ENCODE measurements at regions not wholly inside any gene's neighbourhood (a gene's known extent, or its start where the extent isn't known, plus 50 kb on each side); places are given as distances from the start of the nearest gene placed in this dataset.
"Not testable (repeated sequence)": the region's sequence is repeated elsewhere in the genome, so short reads cannot be mapped to it uniquely, and the experiment has no call there.

DNA sequence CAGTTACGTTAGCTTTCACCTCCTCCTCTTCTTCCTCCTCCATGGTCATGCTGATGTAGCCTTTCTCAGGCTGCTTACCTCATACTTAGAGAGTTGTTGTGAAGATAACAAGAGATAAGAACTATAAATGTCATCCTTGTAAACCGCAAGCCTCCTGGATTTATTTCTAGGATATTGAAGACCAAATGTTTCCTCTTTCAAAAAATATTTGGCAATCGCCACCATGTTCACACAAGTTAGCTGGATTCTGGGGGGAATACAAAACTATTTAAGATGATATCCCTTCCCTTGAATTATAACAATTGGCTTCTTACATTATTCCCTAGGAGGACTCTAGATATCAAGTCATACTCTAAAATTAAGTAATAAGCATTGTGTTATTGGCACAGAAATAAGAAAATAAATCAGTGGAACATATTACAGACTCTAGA, 99.8 kb upstream of the PLEKHG1 start:
- no peak for DNase-seq

DNA sequence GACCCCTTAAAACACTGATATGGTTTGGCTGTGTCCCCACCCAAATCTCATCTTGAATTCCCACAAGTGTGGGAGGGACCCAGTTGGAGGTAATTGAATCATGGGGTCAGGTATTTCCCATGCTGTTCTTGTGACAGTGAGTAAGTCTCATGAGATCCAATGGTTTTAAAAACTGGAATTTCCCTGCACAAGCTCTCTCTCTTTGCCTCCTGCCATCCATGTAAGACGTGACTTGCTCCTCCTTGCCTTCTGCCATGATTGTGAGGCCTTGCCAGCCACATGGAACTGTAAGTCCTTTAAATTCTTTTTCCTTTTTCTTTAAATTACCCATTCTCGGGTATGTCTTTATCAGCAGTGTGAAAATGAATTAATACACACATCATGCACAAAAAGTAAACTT, 99.1 kb upstream of the PLEKHG1 start:
- not testable (repeated sequence) for DNase-seq

DNA sequence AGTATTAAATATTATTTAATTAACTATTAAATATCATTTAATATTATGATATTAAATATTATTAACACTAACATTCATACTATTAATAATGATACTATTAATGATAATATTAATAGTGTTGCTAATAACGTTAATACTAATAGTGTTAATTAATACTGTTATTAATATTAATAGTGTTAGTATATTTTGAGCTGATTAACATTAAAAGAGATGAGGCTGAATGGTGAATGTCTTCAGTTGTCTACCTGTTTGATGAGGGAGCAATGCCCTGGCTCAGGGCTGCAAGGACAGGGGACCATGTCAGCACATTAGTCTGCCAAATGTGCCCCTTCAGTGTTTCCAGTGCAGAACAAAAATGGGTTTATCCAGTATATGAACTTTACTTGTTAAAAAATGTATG, 96.6 kb upstream of the PLEKHG1 start:
- DNase-seq, result no peak

DNA sequence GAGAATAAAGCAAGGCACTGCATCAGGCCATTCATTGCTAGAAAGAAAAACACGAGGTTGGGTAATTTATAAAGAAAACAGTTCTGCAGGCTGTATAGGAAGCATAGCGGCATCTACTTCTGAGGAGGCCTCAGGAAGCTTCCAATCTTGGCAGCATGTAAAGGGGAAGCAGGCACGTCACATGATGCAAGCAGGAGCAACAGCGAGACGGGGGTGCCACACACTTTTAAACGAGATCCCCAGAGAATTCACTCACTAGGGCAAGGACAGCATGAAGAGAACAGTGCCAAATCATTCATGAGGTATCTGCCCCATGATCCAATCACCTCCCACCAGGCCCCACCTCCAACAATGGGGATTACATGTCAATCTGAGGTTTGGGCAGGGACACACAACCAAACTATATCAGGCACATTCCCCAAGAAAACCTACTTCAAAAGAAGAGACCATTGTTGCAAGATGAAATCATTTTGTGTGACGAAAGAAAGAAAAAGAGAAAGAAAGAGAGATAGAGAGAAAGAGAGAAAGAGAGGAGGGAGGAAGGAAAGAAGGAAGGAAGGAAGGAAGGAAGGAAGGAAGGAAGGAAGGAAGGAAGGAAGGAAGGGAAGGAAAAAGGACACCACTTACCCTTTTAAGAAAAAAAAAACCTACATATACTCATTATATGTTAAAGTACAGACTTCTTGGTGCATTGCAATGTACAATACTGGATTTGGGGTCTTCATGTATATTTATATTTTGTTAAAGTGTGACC, 95.9 kb upstream of the PLEKHG1 start:
- no peak for DNase-seq

DNA sequence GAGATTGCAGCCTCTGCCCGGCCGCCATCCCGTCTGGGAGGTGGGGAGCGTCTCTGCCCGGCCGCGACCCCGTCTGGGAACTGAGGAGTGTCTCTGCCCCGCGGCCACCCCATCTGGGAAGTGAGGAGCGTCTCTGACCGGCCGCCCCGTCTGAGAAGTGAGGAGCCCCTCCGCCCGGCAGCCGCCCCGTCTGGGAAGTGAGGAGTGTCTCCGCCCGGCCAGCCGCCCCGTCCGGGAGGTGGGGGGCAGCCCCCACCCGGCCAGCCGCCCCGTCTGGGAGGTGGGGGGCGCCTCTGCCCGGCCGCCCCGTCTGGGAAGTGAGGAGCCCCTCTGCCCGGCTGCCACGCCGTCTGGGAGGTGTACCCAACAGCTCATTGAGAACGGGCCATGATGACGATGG, 92.3 kb upstream of the PLEKHG1 start:
- not testable (repeated sequence) for DNase-seq

DNA sequence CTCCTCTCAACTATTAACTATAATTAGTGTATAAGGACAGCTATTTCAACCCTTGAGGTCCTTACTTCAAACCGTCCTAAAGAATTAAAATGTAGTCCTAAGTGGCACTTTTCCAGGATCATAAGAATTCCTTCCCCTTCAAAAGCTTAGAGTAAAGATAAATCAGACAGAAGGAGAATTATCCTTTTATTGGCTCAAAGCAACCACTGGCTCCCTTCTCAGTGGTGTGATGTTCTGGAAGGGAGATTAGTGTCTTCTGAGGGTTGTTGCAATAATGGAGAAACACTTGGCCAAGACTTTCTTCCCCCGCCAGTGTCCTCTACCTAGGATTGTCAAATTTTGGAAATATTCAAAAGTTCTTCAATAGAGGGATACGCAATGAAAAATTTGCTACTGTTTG, 89.1 kb upstream of the PLEKHG1 start:
- no peak for DNase-seq

DNA sequence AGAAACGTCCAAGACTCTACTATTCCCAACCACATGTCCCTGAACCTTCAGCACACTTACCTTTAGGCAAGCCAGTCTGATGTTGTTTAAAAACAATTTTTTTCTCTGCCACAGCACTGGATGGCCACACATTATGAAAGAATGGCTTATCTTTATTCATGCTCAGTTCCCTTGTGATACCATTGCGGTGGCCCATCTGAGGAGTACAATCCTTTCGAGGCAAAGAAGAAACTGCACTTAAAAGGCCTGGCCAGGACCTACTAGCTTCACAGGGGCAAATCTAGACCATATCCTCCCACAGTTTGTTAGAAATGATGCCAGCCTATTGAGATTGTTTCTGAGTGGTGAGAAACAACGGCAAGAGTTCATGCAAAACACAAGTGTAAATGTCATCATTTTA, 88.4 kb upstream of the PLEKHG1 start:
- no peak for DNase-seq

DNA sequence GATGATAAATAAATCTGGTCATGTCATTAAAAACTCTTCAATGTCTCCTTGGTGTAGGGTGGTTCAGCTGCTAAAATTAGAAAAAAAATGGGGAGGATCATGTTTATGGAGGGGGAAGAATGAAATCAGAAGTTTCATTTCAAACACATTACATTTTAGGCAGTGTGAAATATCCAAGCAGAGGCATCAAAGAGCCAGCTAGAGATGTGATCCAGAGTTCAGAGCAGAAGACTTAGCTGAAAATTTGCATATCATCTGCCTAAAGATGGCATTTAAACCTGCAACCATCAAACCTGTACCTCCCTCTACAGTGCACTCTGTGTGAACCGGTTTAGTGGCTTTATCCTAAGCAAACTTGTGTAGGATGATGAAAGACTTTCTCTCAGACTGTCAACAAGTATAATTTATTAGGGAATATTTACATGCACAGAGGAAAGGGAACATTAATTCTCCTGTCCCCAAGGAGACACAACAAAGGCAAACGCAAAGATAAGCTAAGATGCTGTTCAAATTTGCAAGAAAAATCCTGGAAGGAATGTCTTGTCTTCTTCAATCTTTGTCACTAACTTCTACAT, 84.8 kb upstream of the PLEKHG1 start:
- no peak for DNase-seq

DNA sequence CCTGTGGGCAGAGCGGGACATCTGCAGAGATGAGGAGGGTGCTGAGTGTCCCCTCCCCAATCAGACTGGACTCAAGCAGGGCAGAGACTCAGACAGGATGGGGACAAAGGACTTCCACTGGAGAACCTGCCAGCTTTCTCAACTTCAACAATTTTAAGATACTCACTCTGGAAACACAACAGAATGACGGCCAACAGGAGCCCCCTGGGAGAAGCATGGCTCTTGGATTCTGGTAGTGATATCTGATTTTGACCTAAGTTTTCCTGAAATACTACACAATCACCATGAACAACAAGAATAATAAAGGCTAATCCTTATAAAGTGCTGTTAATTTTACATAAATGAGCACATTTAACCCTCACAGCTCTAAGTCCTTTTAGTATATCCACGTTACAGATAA, 83.5 kb upstream of the PLEKHG1 start:
- DNase-seq, result no peak

DNA sequence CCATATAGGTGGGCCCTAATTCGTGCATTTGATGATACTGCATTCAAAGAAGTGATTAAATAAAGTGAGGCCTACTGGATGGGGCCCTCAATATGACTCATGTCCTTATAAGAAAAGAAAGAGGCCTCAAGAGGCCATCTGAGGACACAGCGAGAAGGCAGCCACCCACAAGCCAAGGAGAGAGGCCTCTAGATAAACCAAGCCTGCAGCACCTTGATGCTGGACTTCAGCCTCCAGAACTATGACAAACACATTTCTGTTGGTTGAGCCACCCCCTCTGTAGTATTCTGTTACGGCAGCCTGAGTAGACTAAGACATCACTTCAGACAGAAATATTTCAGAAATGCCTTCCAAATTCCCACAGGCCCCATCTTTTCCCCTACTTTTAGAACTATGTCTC, 82.5 kb upstream of the PLEKHG1 start:
- DNase-seq, result no peak

DNA sequence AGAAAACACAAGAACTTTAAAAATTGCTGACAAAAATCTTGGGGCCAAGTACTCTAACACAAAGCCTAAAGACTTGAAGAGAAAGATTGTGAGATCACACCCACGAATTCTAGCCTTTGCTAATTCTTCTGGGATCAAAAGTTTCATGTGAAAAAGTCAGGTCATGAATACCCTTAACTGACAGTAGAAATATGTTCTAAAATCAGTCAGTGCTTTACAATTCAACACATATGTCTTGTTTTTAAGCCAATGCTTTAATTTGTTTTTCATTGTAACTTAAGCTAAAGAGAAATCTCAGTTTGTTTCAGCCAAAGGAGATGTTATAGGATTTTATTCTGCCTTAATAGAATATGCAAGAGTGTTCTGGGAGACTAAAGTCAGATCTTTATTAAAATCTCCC, 78.2 kb upstream of the PLEKHG1 start:
- no peak for DNase-seq

DNA sequence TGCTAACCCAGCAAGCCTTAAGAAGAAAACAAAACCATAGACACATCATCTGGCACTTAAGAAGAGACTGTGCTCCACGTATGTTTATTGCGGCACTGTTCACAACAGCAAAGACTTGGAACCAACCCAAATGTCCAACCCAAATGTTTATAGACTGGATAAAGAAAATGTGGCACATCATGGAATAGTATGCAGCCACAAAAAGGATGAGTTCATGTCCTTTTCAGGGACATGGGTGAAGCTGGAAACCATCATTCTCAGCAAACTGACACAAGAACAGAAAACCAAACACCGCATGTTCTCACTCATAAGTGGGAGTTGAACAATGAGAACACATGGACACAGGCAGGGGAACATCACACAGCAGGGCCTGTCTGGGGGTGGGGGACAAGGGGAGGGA, 76.5 kb upstream of the PLEKHG1 start:
- not testable (repeated sequence) for DNase-seq

DNA sequence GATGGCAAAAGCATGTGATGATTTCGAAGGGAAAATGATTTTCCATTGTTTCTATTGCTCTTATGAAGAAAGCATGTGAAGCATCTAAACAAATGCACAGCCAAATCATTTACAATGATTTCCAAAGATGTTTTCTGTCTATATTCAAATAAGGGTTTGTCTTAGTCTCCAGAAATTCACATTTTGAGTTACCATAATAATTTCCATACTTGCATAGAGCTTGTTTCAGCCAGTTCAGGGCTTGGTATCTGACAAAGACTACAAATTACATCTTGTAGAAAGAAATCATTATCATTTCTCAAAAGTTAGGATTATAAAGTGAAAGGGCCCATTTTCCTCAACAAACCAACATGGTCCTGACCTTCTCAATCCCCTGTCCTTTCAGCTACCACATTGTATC, 74.4 kb upstream of the PLEKHG1 start:
- no peak for DNase-seq

DNA sequence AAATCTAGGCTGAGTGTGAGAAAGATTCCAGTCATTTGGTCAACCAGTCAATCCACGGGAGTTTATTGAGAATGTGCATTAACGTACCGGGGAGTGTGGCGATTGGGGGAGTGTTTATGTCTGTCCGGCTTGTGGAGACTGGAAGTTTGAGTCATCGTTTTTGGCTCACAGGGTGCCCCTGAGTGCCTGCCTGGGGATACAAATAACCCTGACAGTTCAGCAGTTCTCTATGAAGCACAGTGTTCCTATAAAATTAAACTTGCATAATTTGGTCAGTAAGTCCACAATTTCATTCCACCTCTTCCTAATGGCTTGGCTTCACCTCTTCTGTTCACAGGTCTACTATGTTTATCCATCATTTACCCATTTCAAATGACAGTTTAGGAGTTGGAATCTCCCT, 72.6 kb upstream of the PLEKHG1 start:
- no peak for DNase-seq

DNA sequence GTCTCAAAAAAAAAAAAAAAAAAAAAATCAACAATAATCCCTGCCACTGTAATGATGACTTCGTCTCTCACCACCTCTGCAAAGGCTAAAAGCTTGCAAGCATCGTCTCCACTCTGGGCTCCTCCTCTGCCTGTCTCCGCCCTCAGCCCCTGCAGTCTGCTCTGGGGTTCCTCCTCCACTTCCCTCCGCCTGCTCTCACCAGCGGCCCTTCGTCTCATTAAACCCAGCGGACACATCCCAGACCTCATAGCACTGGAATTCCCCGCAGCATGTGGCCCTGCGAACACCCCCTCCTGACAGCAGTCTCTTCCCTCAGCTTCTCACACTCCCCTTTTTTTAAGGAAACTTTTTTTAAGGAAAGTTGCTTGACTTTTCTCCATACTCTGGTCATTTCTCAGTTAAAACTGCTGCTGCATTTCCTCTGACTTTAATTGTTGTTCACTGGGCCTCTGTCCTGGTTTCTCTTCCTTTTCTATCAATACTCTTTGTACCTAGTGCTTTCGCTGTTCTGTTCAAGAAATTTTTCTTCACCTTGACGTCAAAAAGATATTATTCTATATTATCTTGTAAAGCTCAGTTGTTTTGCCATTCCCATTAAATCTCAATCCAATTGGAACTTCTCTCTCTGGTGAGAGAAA, 70.9 kb upstream of the PLEKHG1 start:
- DNase-seq, result no peak

DNA sequence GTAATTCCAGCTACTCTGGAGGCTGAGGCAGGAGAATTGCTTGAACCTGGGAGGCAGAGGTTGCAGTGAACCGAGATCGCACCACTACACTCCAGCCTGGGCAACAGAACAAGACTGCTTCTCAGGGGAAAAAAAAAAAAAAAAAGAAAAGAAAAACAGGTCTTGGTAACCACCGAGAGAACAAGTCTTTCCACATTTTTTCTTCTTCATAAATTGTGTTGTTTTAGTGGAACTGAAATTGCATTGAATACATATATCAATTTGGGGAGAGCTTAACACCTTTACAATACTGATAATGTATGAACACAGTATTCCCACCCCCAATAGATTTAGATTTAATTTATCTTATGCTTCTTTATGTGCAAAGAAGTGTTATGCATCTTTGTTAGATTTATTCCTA, 70.0 kb upstream of the PLEKHG1 start:
- no peak for DNase-seq

DNA sequence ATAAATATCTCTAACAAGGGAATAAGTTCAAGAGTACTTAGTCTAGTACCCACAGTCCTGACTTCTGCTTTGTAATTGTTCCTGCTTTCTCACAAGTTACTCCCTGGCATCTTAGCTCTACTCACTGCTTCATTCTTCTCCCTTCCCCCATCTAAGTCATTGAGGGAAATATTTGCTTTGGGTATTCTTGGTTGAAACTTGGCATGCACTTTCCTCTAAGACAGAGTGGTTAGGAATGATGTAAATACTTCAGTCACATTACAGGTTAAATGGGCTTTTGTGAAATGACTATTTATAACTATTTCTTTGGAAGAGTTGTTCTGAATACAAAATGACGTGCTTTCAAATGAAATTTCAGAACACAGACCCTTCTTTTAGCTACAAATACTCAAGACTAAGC, 67.7 kb upstream of the PLEKHG1 start:
- no peak for DNase-seq

DNA sequence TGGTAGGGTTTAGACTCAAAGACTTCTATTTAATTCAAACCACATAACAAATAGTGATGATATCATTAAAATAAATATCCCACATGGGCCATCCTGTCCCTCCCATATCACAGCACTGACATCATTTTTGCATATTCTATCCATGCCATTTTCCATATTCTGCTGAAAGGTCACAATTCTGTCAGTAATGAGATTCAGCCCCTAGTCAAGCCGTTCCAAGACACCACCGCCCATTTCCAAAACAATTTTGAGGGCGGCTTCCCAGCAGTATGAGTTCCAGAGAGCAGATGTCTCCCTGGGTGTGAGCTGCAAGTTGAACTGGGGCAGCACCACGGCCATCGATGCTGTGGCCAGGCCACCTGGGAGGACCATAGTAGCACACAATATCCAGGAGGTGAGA, 65.1 kb upstream of the PLEKHG1 start:
- no peak for DNase-seq

DNA sequence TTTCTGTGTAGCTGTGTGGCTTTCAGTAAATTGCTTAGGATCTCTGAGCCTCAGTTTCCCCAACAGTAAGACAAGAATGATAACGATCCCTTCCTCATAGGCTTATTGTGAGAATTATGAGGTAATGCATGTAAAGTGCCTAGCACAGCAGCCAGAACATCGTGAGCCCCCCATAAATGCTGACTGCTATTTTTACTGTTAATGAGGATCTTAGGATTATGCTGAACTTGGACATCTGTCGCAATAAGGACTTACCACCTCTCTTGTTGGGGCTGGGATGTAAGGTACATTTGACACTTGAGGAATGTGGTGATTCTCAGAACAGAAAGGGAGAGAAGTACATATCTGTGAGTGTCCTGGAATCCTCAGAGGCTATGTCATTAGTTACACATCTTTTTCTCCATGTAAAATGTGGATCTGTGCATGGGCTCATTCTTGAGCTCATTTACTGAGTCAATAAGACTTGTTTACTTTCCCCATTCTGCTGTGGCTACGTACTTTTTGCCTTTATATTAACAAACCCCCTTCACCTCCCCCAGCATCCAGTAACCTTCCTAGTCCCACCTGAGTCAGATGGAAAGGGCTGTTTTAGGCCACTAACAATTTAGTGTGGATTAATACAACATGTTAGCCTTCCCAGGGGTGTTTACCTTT, 64.4 kb upstream of the PLEKHG1 start:
- DNase-seq, result no peak

DNA sequence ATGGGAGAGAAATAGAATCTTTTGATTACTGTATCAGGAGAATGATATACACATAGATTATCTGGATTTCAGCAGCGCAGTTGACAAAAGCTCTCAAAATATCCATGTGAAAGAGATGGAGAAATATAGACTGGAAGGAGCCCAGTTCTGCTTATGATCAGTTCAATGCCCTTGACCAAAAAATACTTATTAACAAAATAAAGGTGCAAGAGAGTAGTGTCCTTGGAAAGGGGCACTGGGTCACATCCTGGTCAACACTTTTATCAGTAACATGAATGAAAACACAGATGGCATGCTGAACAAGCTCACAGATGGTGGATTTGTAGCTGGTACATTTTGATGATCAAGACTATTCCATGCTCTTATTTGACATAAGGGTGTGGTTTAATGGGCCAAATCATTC, 63.9 kb upstream of the PLEKHG1 start:
- no peak for DNase-seq

DNA sequence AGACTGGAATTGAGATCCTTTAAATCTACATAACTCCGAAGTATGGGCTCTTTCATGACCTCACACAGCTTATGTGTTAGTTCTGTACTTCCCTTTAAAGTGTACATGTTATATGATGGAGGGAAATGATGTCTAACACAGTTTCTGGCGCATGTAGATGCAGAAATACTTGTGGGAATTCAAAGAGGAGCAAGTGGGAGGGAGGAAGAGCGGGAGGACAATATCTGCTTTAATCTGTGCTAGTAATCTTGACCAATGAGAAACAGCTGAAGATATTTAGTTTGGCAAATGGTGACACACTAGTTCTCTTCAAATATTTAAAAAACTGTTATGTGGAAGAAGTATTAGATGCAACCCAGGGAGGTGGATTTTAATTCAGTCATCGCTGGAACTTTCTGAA, 62.9 kb upstream of the PLEKHG1 start:
- no peak for DNase-seq

DNA sequence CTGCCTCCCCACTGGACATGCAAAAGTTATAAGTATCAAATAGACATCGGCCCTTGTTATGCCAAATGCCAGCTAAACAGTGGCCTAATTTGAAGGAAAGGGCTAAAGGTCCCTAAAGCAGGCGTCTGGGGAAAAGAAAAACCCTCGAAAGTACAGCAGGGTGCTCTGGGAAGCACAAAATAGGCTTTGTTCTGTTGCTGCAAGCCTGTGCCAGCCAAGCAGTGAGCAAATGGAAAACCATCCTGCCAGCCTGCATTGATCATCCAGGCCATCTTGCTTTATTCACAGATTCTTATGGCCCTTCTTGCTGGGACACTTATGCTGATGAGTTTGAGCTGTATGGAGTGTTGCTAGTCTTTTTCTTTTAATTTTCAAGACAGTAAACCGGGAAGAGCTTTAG, 62.2 kb upstream of the PLEKHG1 start:
- no peak for DNase-seq

DNA sequence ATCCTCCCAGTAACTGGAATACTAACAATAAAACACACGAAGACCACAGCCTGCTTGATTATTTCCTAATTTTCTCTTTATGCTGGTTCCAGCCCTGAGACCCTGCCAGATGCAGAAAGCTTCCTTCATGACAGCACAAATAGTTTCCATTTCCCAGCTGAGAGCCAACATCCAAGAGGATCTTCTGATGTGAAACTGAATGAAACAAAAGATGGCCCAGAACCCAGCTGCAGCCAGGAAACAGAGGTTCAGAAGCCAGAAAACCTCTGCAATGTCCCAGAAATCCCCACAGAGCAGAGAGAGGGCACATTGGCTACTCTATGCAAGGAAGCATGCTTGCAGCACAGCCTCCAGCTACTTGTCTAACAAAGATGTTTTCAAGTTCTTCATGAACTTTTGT, 61.8 kb upstream of the PLEKHG1 start:
- no peak for DNase-seq

DNA sequence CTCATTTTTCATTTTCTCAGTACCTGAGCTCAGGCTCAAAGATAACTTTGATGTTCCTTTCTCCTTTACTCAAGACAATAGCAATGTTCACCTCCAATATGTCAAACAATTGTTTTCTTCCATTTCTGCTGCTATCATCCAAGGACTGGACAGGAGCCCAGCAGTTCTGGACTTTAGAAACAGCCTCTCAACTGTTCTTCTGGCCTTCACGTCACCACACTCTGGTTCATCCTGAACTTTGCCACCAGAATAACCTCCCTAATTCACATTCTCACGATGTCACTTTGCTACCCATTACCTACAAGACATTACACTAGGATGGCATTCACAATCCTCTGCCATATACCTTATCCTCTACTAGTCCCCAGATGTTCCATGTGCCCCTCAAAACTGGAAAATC, 60.6 kb upstream of the PLEKHG1 start:
- DNase-seq, result no peak

Data from activated CD4-positive, alpha-beta T cell treated with anti-CD3 and anti-CD28 coated beads, Interleukin-2, amount 50 U/mL, for 16 hours (primary cell).